K562 (cell line): ENCODE measurements at regions not wholly inside any gene's neighbourhood (a gene's known extent, or its start where the extent isn't known, plus 50 kb on each side); places are given as distances from the start of the nearest gene placed in this dataset.

Source experiments
- ARHGAP35 ChIP-seq: fragments of 450-650 bp; IDR thresholded peaks from 2 replicates; pipeline ENCODE4 v1.6.1; 2018; ENCODE audit not compliant: partially characterized antibody
- C11orf30 ChIP-seq: fragments of 450-650 bp; IDR thresholded peaks from 2 replicates; pipeline ENCODE4 v1.6.1; 2016; ENCODE audit warnings: low read depth, mild to moderate bottlenecking
- FOXJ2 ChIP-seq: fragments of 200-800 bp; sonication (Bioruptor generic); IDR thresholded peaks from 2 replicates; pipeline ENCODE4 v1.6.1; 2016; ENCODE audit warnings: missing genetic modification characterization, missing compliant biosample characterization
- FOXP4 ChIP-seq: sonication (generic); formaldehyde crosslinking; IDR thresholded peaks from 2 replicates; pipeline ENCODE4 v1.8.0; 2022; ENCODE audit warnings: mild to moderate bottlenecking, missing genetic modification reagents, borderline replicate concordance
- GTF2A2 ChIP-seq: IDR thresholded peaks from 2 replicates; pipeline ENCODE4 v1.6.1; 2016; ENCODE audit warnings: mild to moderate bottlenecking, missing genetic modification characterization, missing compliant biosample characterization
- HCFC1 ChIP-seq: IDR thresholded peaks from 2 replicates; pipeline ENCODE4 v1.6.1; 2012; ENCODE audit warnings: low read depth, low read length, improper control_type of control experiment
- HDAC1 ChIP-seq, 2 experiments: fragments of 450-650 bp; IDR thresholded peaks; 2 replicates each; pipeline ENCODE4 v1.6.1; 2016 to 2017; ENCODE audit warnings: inconsistent platforms in 1 of 2, mild to moderate bottlenecking in 1 of 2, moderate library complexity in 1 of 2
- HMGN3 ChIP-seq: IDR thresholded peaks from 2 replicates; pipeline ENCODE4 v1.6.1; 2011; ENCODE audit warnings: borderline replicate concordance, low read depth, mild to moderate bottlenecking, mixed read lengths, low read length; ENCODE audit not compliant: insufficient read length; ENCODE audit errors: extremely low read depth
- KAT2B ChIP-seq: IDR thresholded peaks from one replicate; pipeline ENCODE4 v1.6.1; 2012; ENCODE audit warnings: low read depth, mild to moderate bottlenecking, control low read depth, inconsistent platforms, low read length, moderate library complexity
- MAFF ChIP-seq: IDR thresholded peaks from 2 replicates; pipeline ENCODE4 v1.6.1; 2012; ENCODE audit warnings: low read length, improper control_type of control experiment
- MAFK ChIP-seq: IDR thresholded peaks from 2 replicates; pipeline ENCODE4 v1.6.1; 2011; ENCODE audit warnings: low read length, improper control_type of control experiment
- MCM2 ChIP-seq: fragments of 450-650 bp; IDR thresholded peaks from 2 replicates; pipeline ENCODE4 v1.6.1; 2017; ENCODE audit warnings: low read depth, mild to moderate bottlenecking
- MCM7 ChIP-seq, 2 experiments: fragments of 450-650 bp; IDR thresholded peaks; 2 replicates each; pipeline ENCODE4 v1.6.1; 2016 to 2018
- MECOM ChIP-seq: fragments of 250-450 bp; sonication (Bioruptor Pico); IDR thresholded peaks from 2 replicates; pipeline ENCODE4 v1.8.0; 2022; ENCODE audit warnings: inconsistent platforms
- NCOA1 ChIP-seq: fragments of 450-650 bp; IDR thresholded peaks from 2 replicates; pipeline ENCODE4 v1.6.1; 2016; ENCODE audit warnings: low read depth
- RBM14 ChIP-seq: fragments of 200-400 bp; formaldehyde crosslinking; IDR thresholded peaks from 2 replicates; pipeline ENCODE4 v1.6.1; 2018; ENCODE audit warnings: low read depth, mild to moderate bottlenecking, low read length, moderate library complexity, borderline replicate concordance; ENCODE audit not compliant: insufficient read depth
- SRSF9 ChIP-seq: fragments of 200-400 bp; formaldehyde crosslinking; IDR thresholded peaks from 2 replicates; pipeline ENCODE4 v1.6.1; 2017; ENCODE audit warnings: low read depth, low read length, borderline replicate concordance
- TSHZ1 ChIP-seq: fragments of 250-450 bp; sonication (Bioruptor Pico); IDR thresholded peaks from 2 replicates; pipeline ENCODE4 v1.4.0; 2020; ENCODE audit warnings: mild to moderate bottlenecking, moderate library complexity
- ZKSCAN1 ChIP-seq: fragments of 150-350 bp; IDR thresholded peaks from 2 replicates; pipeline ENCODE4 v1.6.1; 2016; ENCODE audit warnings: low read depth, low read length
- ZNF316 ChIP-seq: fragments of 450-650 bp; IDR thresholded peaks from 2 replicates; pipeline ENCODE4 v1.6.1; 2016
- ZNF444 ChIP-seq: fragments of 250-450 bp; sonication (Bioruptor Pico); IDR thresholded peaks from 2 replicates; pipeline ENCODE4 v1.4.0; 2020; ENCODE audit warnings: mild to moderate bottlenecking, moderate library complexity
- ZNF57 ChIP-seq: fragments of 450-650 bp; formaldehyde crosslinking; IDR thresholded peaks from 2 replicates; pipeline ENCODE4 v1.4.0; 2020; ENCODE audit warnings: mild to moderate bottlenecking, moderate library complexity
- TF ChIP-seq, protein P1 (sequence below), 2 experiments: fragments of 450-650 bp; IDR thresholded peaks; 2 replicates each; pipeline ENCODE4 v1.6.1; 2018; ENCODE audit warnings: mild to moderate bottlenecking in 2 of 2, low read depth in 1 of 2; ENCODE audit not compliant: partially characterized antibody in 2 of 2

GRCh38 chr4:64581422-64581821, 172.2 kb upstream of the TECRL start (continued):
- TF ChIP-seq, protein P1, sequence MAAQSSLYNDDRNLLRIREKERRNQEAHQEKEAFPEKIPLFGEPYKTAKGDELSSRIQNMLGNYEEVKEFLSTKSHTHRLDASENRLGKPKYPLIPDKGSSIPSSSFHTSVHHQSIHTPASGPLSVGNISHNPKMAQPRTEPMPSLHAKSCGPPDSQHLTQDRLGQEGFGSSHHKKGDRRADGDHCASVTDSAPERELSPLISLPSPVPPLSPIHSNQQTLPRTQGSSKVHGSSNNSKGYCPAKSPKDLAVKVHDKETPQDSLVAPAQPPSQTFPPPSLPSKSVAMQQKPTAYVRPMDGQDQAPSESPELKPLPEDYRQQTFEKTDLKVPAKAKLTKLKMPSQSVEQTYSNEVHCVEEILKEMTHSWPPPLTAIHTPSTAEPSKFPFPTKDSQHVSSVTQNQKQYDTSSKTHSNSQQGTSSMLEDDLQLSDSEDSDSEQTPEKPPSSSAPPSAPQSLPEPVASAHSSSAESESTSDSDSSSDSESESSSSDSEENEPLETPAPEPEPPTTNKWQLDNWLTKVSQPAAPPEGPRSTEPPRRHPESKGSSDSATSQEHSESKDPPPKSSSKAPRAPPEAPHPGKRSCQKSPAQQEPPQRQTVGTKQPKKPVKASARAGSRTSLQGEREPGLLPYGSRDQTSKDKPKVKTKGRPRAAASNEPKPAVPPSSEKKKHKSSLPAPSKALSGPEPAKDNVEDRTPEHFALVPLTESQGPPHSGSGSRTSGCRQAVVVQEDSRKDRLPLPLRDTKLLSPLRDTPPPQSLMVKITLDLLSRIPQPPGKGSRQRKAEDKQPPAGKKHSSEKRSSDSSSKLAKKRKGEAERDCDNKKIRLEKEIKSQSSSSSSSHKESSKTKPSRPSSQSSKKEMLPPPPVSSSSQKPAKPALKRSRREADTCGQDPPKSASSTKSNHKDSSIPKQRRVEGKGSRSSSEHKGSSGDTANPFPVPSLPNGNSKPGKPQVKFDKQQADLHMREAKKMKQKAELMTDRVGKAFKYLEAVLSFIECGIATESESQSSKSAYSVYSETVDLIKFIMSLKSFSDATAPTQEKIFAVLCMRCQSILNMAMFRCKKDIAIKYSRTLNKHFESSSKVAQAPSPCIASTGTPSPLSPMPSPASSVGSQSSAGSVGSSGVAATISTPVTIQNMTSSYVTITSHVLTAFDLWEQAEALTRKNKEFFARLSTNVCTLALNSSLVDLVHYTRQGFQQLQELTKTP (IDR thresholded peaks at IDR 0.05; ENCODE audit: low read depth in 1 of 2, partially characterized antibody in 2 of 2) = no peak
- TF ChIP-seq MAFK (peak; percentile 36; the same call in 1 of the 2 replicates), ZKSCAN1 (no peak), HCFC1 (no peak), FOXJ2 (tag) (no peak), C11orf30 (peak; percentile 37; the same call in 1 of the 2 replicates), ARHGAP35 (no peak), MAFF (peak; percentile 12; the same call in 1 of the 2 replicates), HMGN3 (no peak), MCM2 (no peak), TSHZ1 (CRISPR knock-in tag) (no peak), ZNF57 (CRISPR knock-in tag) (no peak), MCM7 (IDR thresholded peaks at IDR 0.05) (no peak), ZNF316 (peak; percentile 25; the same call in 1 of the 2 replicates), FOXP4 (CRISPR knock-in tag) (no peak), GTF2A2 (tag) (no peak), RBM14 (no peak), KAT2B (no peak), HDAC1 (IDR thresholded peaks at IDR 0.05) (no peak), SRSF9 (no peak), ZNF444 (CRISPR knock-in tag) (no peak), NCOA1 (no peak), MECOM (CRISPR knock-in tag) (no peak)
